ENCODE measurements at regions not wholly inside any gene's neighbourhood (a gene's known extent, or its start where the extent isn't known, plus 50 kb on each side); places are given as distances from the start of the nearest gene placed in this dataset.
A peak's percentile ranks its signal among the peaks of the same experiment; 100 is the strongest.

DNA sequence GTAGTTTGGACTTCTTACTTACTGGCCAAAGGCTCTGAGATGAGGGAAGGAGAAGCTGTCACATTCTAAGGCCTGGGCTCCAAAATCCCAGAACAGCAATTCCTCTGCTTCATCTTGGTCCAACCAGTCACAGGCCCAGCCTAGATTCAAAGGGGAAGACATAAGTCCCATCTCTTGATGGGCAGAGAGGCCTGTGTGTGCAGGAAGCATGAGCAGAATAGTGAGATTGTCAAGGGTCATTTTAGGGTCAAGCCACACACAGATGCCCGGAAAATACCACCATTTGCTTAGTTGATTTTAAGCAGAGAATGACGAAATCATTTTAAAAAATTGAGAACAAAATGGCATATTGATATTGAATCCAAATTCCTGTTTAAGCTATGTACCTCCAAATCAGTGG, 580.9 kb upstream of the ZFP42 start:
- no peak overlapping the region for H3K27ac ChIP-seq
- ChIA-PET POLR2A (ENCODE audit: low non-redundant PET) (no interaction called here), CTCF (no interaction called here)
- TF ChIP-seq, protein P1, sequence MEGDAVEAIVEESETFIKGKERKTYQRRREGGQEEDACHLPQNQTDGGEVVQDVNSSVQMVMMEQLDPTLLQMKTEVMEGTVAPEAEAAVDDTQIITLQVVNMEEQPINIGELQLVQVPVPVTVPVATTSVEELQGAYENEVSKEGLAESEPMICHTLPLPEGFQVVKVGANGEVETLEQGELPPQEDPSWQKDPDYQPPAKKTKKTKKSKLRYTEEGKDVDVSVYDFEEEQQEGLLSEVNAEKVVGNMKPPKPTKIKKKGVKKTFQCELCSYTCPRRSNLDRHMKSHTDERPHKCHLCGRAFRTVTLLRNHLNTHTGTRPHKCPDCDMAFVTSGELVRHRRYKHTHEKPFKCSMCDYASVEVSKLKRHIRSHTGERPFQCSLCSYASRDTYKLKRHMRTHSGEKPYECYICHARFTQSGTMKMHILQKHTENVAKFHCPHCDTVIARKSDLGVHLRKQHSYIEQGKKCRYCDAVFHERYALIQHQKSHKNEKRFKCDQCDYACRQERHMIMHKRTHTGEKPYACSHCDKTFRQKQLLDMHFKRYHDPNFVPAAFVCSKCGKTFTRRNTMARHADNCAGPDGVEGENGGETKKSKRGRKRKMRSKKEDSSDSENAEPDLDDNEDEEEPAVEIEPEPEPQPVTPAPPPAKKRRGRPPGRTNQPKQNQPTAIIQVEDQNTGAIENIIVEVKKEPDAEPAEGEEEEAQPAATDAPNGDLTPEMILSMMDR (conservative IDR thresholded peaks at IDR 0.05; ENCODE audit: low read depth): no peak
- no peak for DNase-seq (ENCODE audit: low spot score)

DNA sequence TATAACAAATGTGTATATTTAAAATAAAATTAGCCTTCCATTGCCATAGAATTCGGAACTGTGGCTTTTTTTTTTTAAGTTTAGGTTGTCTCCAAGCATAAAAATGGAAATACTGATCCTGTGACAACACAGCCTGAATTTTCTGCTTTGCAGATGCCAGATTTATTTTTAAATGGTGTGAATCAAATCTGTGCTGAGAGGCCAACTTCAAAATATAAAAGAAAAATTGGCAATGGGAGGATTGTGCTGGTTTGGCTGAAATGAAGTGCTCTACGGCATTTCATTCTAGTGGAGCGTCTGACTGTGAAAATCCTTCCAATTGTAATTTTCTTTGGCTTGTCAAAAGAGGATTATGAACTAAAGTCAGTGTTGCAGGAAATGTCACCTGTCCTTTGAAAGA, 580.3 kb upstream of the ZFP42 start:
- CTCF ChIA-PET: no interaction called here
- POLR2A ChIA-PET (ENCODE audit: low non-redundant PET): no interaction called here
- TF ChIP-seq, protein P1 (conservative IDR thresholded peaks at IDR 0.05; ENCODE audit: low read depth): no peak
- no peak for DNase-seq (ENCODE audit: low spot score)
- no peak overlapping the region for H3K27ac ChIP-seq

DNA sequence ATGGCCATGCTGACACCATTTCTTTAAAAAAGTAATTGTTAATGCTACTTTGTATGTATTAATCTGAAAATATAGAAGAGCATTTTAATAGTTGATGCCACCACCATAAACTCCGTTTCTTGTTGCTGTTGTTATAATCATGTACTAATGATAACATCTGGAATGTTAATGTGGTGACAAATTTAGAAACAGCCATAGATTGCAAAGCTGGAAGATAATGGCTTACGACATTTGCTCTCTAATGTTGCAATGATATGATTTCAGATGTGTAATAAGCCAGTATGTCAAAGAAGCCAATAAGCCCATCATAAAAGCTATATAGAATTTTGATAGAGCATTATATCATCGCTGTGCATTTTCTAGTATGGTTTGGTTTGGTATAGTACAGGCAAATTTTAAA, 579.4 kb upstream of the ZFP42 start:
- TF ChIP-seq, protein P1 (conservative IDR thresholded peaks at IDR 0.05; ENCODE audit: low read depth): no peak
- ChIA-PET POLR2A (ENCODE audit: low non-redundant PET) (no interaction called here), CTCF (interaction anchor here (1.1 kb wide), 1 partner anchor 10 kb away, joined by 3 read pairs; no protein-coding TSS in a partner anchor)
- no peak overlapping the region for H3K27ac ChIP-seq
- DNase-seq (ENCODE audit: low spot score): no peak

DNA sequence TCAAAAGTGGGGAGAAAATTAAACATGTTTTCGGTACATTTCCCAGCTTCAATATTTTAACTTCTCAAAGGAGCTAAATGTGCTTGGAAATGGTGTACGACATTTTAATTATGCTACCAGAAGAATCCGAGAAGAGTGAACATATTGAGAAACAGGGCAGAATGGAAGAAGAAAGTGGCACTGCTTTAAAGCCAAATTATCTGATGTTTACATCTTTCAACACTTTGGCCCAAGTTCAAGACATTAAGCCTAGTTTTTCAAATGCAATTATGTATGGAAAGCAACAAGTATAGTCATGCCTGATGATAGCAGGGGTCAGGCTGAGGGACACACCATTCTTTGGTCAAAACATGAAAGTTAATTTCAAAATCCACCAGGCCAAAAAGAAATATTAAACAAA, 577.9 kb upstream of the ZFP42 start:
- POLR2A ChIA-PET (ENCODE audit: low non-redundant PET): no interaction called here
- H3K27ac ChIP-seq: no peak overlapping the region
- CTCF ChIA-PET: no interaction called here
- DNase-seq (ENCODE audit: low spot score): peak; percentile 17
- TF ChIP-seq, protein P1 (conservative IDR thresholded peaks at IDR 0.05; ENCODE audit: low read depth): no peak

DNA sequence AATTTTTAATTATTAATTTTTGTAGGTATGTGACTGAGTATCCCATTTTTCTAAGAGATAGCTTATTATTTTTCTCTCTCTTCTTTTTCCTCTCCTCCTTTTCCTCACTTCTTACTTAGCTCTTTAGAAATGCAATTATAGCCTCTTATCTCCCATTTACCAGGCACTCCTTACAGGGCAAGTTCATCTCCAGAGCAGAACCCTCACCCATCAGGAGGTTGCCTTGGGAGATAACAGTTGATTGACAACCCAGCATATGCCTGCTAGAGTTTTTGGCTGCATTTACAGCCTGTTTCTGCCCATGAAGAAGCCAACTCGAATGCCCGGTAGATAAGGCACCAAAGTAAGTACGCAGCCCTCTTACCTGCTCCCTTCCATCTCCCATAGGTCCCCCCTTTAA, 572.9 kb upstream of the ZFP42 start:
- TF ChIP-seq, protein P1 (conservative IDR thresholded peaks at IDR 0.05; ENCODE audit: low read depth): no peak
- DNase-seq (ENCODE audit: low spot score): no peak
- CTCF ChIA-PET: no interaction called here
- no peak overlapping the region for H3K27ac ChIP-seq
- POLR2A ChIA-PET (ENCODE audit: low non-redundant PET): no interaction called here

DNA sequence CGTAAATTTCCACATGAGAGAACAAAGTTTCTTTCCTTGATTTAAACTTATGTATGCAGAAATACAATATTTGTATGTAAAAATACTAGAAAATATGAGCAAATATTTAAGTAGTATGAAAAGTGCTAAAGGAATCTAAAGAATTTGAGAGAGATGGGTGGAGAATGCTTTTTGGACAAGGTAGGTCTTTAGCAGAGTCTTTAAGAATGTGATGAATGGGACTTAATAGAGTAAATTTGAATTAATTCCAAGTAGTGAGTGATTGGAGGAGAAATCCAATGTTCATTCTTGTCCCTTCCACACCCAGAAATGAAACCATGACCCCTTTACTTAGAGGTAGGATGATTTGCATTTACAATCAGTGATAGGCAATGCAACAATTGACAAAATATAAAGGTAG, 570.9 kb upstream of the ZFP42 start:
- ChIA-PET CTCF (no interaction called here), POLR2A (ENCODE audit: low non-redundant PET) (no interaction called here)
- DNase-seq (ENCODE audit: low spot score): peak; percentile 35
- TF ChIP-seq, protein P1 (conservative IDR thresholded peaks at IDR 0.05; ENCODE audit: low read depth): no peak
- peak overlapping the region; percentile 51; the same call in 1 of the 2 replicates for H3K27ac ChIP-seq

DNA sequence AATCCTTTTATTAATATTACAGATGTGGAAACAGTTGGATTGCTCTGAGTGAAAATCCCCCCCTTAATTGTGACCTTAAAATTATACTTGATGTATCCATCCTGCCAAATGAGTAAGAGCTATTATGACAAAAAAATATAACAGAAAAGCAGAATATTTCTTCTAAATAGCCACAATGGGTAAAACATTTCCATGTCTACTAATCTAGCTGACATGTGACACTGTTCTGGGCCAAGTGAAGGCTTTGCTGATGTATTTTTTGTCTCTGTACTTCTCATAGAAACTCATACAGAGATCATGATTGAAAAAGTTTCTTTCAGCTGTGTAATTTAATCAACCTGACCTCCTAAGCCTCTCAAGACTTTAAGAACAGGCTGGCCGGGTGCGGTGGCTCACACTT, 569.1 kb upstream of the ZFP42 start:
- TF ChIP-seq, protein P1 (conservative IDR thresholded peaks at IDR 0.05; ENCODE audit: low read depth): no peak
- no peak overlapping the region for H3K27ac ChIP-seq
- DNase-seq (ENCODE audit: low spot score): no peak
- CTCF ChIA-PET: interaction anchor here (0.7 kb wide), 1 partner anchor 56 kb away, joined by 3 read pairs; no protein-coding TSS in a partner anchor
- POLR2A ChIA-PET (ENCODE audit: low non-redundant PET): no interaction called here

Data from RWPE1 (cell line).